HG02870 (cell line): ENCODE measurements at regions not wholly inside any gene's neighbourhood (a gene's known extent, or its start where the extent isn't known, plus 50 kb on each side); places are given as distances from the start of the nearest gene placed in this dataset.

ENCODE experiments used
- ATAC-seq: cut with Tn5 transposase; IDR thresholded peaks from one replicate; pipeline ENCODE4 v1.9.1; 2021; ENCODE audit warnings: mild to moderate bottlenecking, moderate library complexity; ENCODE audit not compliant: unreplicated experiment

GRCh38 chr13:54150851-54151250, 1122.2 kb downstream of the OLFM4 start:
- ATAC-seq = no peak

- no peak for ATAC-seq
These were observed 1133.5 kb downstream of the OLFM4 start for GRCh38 chr13:54162069-54162468.

- no peak for ATAC-seq
These were observed 1137.1 kb downstream of the OLFM4 start for GRCh38 chr13:54165581-54166215.

- no peak for ATAC-seq
These were observed 1145.4 kb downstream of the OLFM4 start for GRCh38 chr13:54173996-54174395.

- ATAC-seq = no peak
These were observed 1146.9 kb downstream of the OLFM4 start for GRCh38 chr13:54175466-54175865.

GRCh38 chr13:54177466-54177865, 1148.9 kb downstream of the OLFM4 start:
- no peak for ATAC-seq

- no peak for ATAC-seq
These were observed 1154.6 kb downstream of the OLFM4 start for GRCh38 chr13:54183166-54183565.

- ATAC-seq = no peak
These were observed 1155.1 kb downstream of the OLFM4 start for GRCh38 chr13:54183728-54184127.

GRCh38 chr13:54184576-54184975, 1156.0 kb downstream of the OLFM4 start:
- ATAC-seq = no peak

- ATAC-seq = no peak
These were observed 1156.5 kb downstream of the OLFM4 start for GRCh38 chr13:54185101-54185500.

- ATAC-seq = no peak
These were observed 1157.2 kb downstream of the OLFM4 start for GRCh38 chr13:54185785-54186184.

GRCh38 chr13:54187461-54187860, 1158.8 kb downstream of the OLFM4 start:
- ATAC-seq = no peak

GRCh38 chr13:54194233-54195024, 1165.8 kb downstream of the OLFM4 start:
- no peak for ATAC-seq

GRCh38 chr13:54196684-54197083, 1168.1 kb downstream of the OLFM4 start:
- ATAC-seq = no peak

- ATAC-seq = no peak
These were observed 1170.3 kb downstream of the OLFM4 start for GRCh38 chr13:54198911-54199310.

GRCh38 chr13:54206626-54207025, 1178.0 kb downstream of the OLFM4 start:
- no peak for ATAC-seq

- no peak for ATAC-seq
These were observed 1181.9 kb downstream of the OLFM4 start for GRCh38 chr13:54210397-54211049.

GRCh38 chr13:54216221-54216620, 1187.6 kb downstream of the OLFM4 start:
- ATAC-seq = no peak

GRCh38 chr13:54226876-54227275, 1198.3 kb downstream of the OLFM4 start:
- no peak for ATAC-seq

GRCh38 chr13:54232700-54233099, 1204.1 kb downstream of the OLFM4 start:
- ATAC-seq = no peak

- ATAC-seq = no peak
These were observed 1206.0 kb downstream of the OLFM4 start for GRCh38 chr13:54234607-54235006.

- no peak for ATAC-seq
These were observed 1213.1 kb downstream of the OLFM4 start for GRCh38 chr13:54241719-54242118.
